Large intestine (tissue), 3 donors: ENCODE measurements at regions not wholly inside any gene's neighbourhood (a gene's known extent, or its start where the extent isn't known, plus 50 kb on each side); places are given as distances from the start of the nearest gene placed in this dataset.
"Not testable (repeated sequence)": the region's sequence is repeated elsewhere in the genome, so short reads cannot be mapped to it uniquely, and the experiment has no call there.

ENCODE experiments used
- DNase-seq, 2 donors: peaks; one replicate each; pipeline versions ENCODE4 v3.0.0 to v3.0.0-alpha.2; 2013
- H3K27ac ChIP-seq: one replicate; pipeline ENCODE4 v1.5.1; 2013; ENCODE audit warnings: low read length
- H3K27me3 ChIP-seq: 2 replicates; pipeline ENCODE4 v1.6.1; 2013; ENCODE audit warnings: low read length; ENCODE audit not compliant: control insufficient read depth, insufficient read depth
- H3K36me3 ChIP-seq: 2 replicates; pipeline ENCODE4 v1.6.1; 2013; ENCODE audit warnings: low read length; ENCODE audit not compliant: control insufficient read depth, insufficient read depth
- H3K4me1 ChIP-seq: one replicate; pipeline ENCODE4 v1.6.1; 2013; ENCODE audit warnings: low read length; ENCODE audit not compliant: control insufficient read depth, insufficient read depth
- H3K4me3 ChIP-seq: one replicate; pipeline ENCODE4 v1.5.1; 2013; ENCODE audit warnings: low read length
- H3K9me3 ChIP-seq: one replicate; pipeline ENCODE4 v1.6.1; 2013; ENCODE audit warnings: mild to moderate bottlenecking, low read depth, low read length, moderate library complexity; ENCODE audit not compliant: control insufficient read depth
- WGBS: methylation state at CpG from one replicate; pipeline ENCODE4 v1.1.5; 2013; ENCODE audit warnings: low lambda C conversion rate; ENCODE audit not compliant: insufficient coverage; 5-methylcytosine and 5-hydroxymethylcytosine counted together

- WGBS, result no CpG with 5 or more reads among the region's 9 CpGs
- Histone ChIP-seq H3K4me1 (peaks cover 19% of the 10 kb centered on the region), H3K4me3 (no peak overlapping the region), H3K9me3 (no peaks in the 10 kb centered on the region), H3K27ac (peak overlapping the region; percentile 65), H3K27me3 (no peaks in the 10 kb centered on the region), H3K36me3 (no peaks in the 10 kb centered on the region)
- peak; percentile 49 to 59 for DNase-seq
These were observed 73.3 kb upstream of the RALGPS2 start for GRCh38 chr1:178651742-178652141.

GRCh38 chr1:178652506-178653490 lies 72.2 kb upstream of the RALGPS2 start:
- no peaks in the 10 kb centered on the region for H3K36me3 ChIP-seq
- no peak overlapping the region for H3K4me3 ChIP-seq
- no peaks in the 10 kb centered on the region for H3K27me3 ChIP-seq
- DNase-seq, result peak in 1 of 2 donors; percentile 7
- H3K9me3 ChIP-seq, result no peaks in the 10 kb centered on the region
- 100% methylated on average over 2 of the region's 8 CpGs for WGBS
- peak overlapping the region; percentile 20 for H3K27ac ChIP-seq
- peaks cover 19% of the 10 kb centered on the region for H3K4me1 ChIP-seq

- DNase-seq, result no peak
- Histone ChIP-seq H3K4me3 (no peak overlapping the region), H3K27ac (no peak overlapping the region), H3K4me1 (peaks cover 3% of the 10 kb centered on the region), H3K27me3 (no peaks in the 10 kb centered on the region), H3K9me3 (no peaks in the 10 kb centered on the region), H3K36me3 (no peaks in the 10 kb centered on the region)
- 89% methylated on average over 2 of the region's 4 CpGs for WGBS
These were observed 65.2 kb upstream of the RALGPS2 start for GRCh38 chr1:178659789-178660208.

GRCh38 chr1:178660461-178660860 lies 64.6 kb upstream of the RALGPS2 start:
- WGBS, result no CpG with 5 or more reads among the region's 1 CpG
- H3K27ac ChIP-seq, result no peak overlapping the region

GRCh38 chr1:178664278-178664677 lies 60.8 kb upstream of the RALGPS2 start:
- H3K4me1 ChIP-seq, result no peaks in the 10 kb centered on the region
- no peaks in the 10 kb centered on the region for H3K36me3 ChIP-seq
- 100% methylated on average over 2 of the region's 5 CpGs for WGBS
- no peaks in the 10 kb centered on the region for H3K27me3 ChIP-seq
- no peaks in the 10 kb centered on the region for H3K9me3 ChIP-seq
- H3K27ac ChIP-seq, result no peak overlapping the region
- DNase-seq, result no peak
- H3K4me3 ChIP-seq, result no peak overlapping the region

More at GRCh38 chr1:178660461-178660860, 64.6 kb upstream of the RALGPS2 start:
- no peaks in the 10 kb centered on the region for H3K9me3 ChIP-seq
- DNase-seq, result no peak
- no peak overlapping the region for H3K4me3 ChIP-seq
- H3K4me1 ChIP-seq, result peaks cover 3% of the 10 kb centered on the region
- H3K36me3 ChIP-seq, result no peaks in the 10 kb centered on the region
- H3K27me3 ChIP-seq, result no peaks in the 10 kb centered on the region

GRCh38 chr1:178665579-178665978 lies 59.5 kb upstream of the RALGPS2 start:
- H3K27ac ChIP-seq, result no peak overlapping the region
- H3K4me1 ChIP-seq, result no peaks in the 10 kb centered on the region
- 83% methylated on average over 1 of the region's 1 CpG for WGBS
- no peaks in the 10 kb centered on the region for H3K9me3 ChIP-seq
- no peaks in the 10 kb centered on the region for H3K36me3 ChIP-seq
- H3K27me3 ChIP-seq, result no peaks in the 10 kb centered on the region
- H3K4me3 ChIP-seq, result no peak overlapping the region
- no peak for DNase-seq

- H3K36me3 ChIP-seq, H3K4me1 ChIP-seq, H3K27ac ChIP-seq, H3K4me3 ChIP-seq, H3K27me3 ChIP-seq, H3K9me3 ChIP-seq, DNase-seq: not testable (repeated sequence)
- WGBS, result no CpG with 5 or more reads among the region's 9 CpGs
These were observed 58.2 kb upstream of the RALGPS2 start for GRCh38 chr1:178666891-178667290.

GRCh38 chr1:178672434-178672833 lies 52.6 kb upstream of the RALGPS2 start:
- Histone ChIP-seq H3K9me3 (no peaks in the 10 kb centered on the region), H3K36me3 (no peaks in the 10 kb centered on the region), H3K27me3 (no peaks in the 10 kb centered on the region), H3K27ac (no peak overlapping the region), H3K4me1 (no peaks in the 10 kb centered on the region), H3K4me3 (no peak overlapping the region)
- DNase-seq, result no peak

GRCh38 chr1:178674559-178674958 lies 50.5 kb upstream of the RALGPS2 start:
- not testable (repeated sequence) for H3K4me3 ChIP-seq, H3K27ac ChIP-seq, H3K36me3 ChIP-seq, DNase-seq, H3K9me3 ChIP-seq, H3K4me1 ChIP-seq, H3K27me3 ChIP-seq
- no CpG with 5 or more reads among the region's 1 CpG for WGBS
